GM19463 (cell line): ENCODE measurements at regions not wholly inside any gene's neighbourhood (a gene's known extent, or its start where the extent isn't known, plus 50 kb on each side); places are given as distances from the start of the nearest gene placed in this dataset.

Source experiments
- ATAC-seq: cut with Tn5 transposase; IDR thresholded peaks from one replicate; pipeline ENCODE4 v1.9.1; 2021; ENCODE audit warnings: mild to moderate bottlenecking, moderate library complexity; ENCODE audit not compliant: unreplicated experiment

DNA sequence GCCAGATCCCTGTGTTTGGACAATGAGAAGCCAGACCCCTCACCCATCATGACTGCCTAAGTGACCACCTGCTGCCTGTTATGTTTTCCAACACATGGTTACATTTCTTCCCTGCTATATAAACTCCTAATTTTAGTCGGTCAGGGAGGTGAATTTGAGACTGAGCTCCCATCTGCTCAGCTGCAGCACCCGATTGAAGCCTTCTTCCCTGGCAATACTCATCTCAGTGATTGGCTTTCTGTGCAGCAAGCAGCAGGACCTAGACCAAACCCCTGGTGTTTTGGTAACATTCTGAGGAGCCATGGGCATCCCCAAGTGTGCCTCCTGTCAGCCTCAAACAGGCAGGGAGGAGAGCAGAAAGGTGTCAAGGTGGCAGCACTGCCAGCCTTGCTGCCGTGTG, 141.2 kb downstream of the CD8B2 start:
- no peak for ATAC-seq

- ATAC-seq = no peak
Measured at GRCh38 chr2:106629981-106630380, 142.8 kb downstream of the CD8B2 start.

- ATAC-seq = no peak
Measured at GRCh38 chr2:106631281-106631680, 144.1 kb downstream of the CD8B2 start.

DNA sequence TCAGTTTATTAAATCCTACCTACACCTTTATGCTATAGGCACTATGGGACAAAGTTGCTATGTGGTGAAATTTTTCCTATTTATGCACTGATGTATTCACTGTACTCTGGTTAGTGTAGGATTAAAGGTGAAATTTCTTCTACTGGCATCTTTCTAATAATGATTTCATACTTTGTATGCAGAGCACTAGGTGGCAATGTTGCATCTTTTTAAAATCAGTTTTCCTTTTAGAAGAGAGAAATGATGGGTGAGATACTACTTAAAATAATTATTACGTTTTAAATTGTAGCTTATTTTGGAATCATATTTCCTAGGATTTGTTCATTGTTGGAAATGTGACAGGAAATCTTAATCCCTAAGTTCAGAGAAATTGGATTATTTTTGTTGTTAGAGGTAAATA, 150.9 kb downstream of the CD8B2 start:
- ATAC-seq = no peak

DNA sequence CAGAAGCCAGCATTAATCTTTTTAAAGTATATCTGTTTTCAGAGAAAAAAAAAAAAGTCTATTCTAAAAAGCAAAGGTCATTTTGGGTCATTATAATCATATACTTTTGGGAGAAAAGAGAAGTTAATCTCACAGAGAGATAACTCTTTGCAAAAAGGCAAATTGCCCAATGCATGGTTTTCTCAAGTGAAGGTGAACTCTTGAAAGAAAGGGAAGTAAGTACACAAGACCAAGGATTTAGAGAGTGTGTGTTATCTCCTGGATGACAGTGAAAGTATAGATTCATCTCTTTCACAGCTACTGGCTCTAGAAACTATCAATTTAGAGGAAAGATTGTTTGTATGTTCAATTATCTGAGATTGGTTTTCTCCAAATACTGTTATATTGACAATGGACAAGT, 151.4 kb downstream of the CD8B2 start:
- ATAC-seq = no peak

GRCh38 chr2:106642679-106643078, 155.5 kb downstream of the CD8B2 start:
- no peak for ATAC-seq

DNA sequence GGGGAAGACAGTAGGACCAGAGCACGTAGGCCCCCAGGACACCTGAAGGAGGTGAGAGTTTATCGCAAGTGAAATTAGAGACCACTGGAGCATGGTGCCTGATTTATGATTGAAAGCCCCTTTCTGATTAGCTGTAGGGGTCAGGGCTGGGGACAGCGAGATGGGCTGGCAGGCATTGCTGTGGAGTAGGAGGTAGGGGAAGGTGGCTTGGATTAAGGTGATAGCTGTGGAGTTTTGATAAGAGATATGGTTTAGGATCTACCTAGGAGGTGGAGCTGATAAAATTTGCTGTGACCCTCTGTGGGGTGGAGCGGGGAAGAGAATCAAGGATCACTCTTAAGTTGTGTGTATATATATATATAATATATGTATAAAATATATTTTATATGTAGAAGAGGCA, 157.5 kb downstream of the CD8B2 start:
- no peak for ATAC-seq

DNA sequence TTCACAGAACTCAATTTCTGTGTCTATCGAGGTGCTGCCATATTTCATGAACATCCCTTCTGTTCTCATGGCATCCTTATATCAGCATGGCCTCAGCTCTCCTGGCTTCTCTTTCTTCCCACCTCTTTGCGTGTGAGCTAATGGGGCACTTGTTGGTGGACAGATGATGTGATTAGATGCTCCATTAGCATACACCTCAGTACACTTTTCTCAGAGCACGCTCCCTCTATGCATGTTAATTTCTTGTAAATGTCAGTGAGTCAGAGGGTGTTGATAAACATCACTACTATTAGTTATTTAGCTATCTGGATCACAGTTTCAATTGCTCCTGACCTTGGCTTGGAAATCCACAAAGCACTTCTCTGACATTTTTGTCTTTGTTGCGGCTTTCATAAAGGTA, 159.4 kb downstream of the CD8B2 start:
- ATAC-seq = no peak

- ATAC-seq = no peak
Measured at GRCh38 chr2:106649306-106649705, 162.1 kb downstream of the CD8B2 start.

DNA sequence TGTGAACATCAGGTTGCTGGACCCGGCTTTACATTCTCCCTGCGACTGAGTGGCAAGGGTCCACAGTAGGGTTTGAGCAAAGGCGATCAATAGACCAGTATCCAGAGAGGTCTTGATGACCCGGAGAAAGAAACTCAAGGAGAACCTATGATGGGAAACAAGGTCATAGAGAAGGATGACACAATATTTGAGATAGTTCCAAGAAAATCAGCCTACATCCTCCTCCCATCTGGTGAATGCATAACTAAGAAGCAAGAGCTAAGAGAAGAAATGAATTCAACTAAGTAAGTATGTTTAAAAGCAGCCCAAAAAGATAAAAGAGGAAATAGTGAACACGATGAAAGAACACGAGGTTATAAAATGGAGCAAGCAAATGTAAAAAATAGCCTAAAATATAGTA, 166.3 kb downstream of the CD8B2 start:
- ATAC-seq = no peak

GRCh38 chr2:106658616-106659015, 171.5 kb downstream of the CD8B2 start:
- ATAC-seq = no peak

GRCh38 chr2:106664669-106665068, 177.5 kb downstream of the CD8B2 start:
- ATAC-seq = peak; percentile 92

DNA sequence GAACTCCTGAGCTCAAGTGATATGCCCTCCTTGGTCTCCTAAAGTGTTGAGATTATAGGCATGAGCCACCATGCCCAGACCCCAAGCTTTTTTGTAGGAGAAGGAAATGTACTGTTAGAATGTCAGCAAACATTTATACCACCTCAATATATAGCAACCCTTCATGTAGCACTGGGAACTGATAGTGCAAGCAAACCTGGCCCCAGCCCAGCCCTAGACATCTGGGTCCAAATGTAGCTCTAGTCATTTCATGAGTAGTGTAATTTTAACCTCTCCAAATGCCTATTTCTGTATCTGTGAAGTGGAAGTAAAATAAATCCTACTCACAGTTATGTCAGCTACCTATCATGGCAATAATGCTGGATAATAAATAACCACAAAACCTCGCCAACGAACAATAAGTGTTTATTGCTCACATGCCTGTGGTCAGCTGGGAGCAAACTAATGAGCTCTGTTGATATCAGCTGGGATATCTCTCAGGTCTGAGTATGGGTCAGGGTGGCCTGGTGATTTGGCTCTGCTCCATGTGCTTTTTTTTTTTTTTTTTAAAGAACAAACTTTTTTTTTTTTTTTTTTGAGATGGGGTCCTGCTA, 180.4 kb downstream of the CD8B2 start:
- ATAC-seq = no peak

DNA sequence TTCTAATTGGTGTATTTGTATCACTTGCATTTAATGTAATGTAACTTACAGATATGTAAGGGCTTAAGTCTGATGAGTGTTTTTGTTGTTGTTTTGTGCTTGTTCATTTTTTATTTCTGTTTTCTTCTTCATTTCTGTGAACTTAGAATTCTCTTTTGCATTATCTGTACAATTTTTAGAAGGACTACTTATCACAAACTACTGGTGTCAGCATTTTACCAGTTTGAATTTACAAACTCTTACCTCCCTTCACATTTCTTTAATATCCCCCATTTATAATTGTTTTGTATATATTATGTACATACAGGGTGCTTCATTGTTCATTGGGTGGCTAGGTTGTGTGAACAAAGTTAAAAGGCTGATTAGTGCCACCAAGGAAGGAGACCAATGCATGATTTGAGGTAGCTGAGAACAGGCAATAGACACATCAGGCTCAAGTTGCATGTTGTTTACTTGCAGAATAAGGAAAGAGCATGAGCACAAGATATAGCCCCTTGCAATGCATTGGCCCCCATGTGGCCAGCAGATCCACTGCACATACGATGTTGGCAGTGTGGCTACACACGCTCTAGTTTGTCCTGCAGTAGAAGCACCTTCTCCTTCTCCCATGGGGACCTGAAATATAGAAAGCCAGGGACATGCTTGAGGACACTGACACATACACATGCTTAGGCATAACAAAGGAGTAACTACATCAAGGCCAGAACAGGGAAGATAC, 198.2 kb downstream of the CD8B2 start:
- no peak for ATAC-seq

DNA sequence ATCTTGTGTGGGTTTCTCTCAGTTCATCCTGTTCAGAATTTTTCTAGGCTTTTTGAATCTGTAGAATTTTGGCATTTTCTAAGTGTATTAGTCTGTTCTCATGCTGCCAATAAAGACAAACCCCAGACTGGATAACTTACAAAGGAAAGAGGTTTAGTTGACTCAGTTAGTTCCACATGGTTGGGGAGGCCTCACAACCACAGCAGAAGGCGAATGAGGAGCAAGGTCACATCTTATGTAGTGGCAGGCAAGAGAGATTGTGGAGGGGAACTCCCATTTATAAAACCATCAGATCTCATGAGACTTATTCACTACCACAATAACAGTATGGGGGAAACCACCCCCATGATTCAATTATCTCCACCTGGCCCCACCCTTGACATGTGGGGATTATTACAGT, 199.2 kb downstream of the ST6GAL2 start:
- ATAC-seq = no peak

GRCh38 chr2:106694964-106695470, 190.9 kb downstream of the ST6GAL2 start:
- no peak for ATAC-seq

DNA sequence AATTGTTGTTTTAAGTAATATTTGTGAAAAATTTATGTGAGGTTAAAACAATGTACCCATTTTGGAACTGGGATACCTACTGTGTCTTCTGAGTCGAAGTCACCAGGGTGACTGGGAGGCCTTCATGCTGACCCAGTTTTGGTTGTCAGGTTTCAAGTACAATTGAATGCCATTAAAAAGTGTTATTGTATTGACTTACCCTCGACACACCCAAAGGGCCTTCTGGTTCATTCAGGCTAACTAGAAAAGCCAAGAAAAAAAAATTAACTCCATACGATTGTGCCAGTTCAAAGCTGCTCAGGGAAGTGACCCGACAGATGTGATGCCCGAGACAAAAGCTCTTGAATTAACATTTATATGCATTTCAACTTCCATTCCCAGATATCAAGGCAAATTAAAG, 190.0 kb downstream of the ST6GAL2 start:
- ATAC-seq = no peak

DNA sequence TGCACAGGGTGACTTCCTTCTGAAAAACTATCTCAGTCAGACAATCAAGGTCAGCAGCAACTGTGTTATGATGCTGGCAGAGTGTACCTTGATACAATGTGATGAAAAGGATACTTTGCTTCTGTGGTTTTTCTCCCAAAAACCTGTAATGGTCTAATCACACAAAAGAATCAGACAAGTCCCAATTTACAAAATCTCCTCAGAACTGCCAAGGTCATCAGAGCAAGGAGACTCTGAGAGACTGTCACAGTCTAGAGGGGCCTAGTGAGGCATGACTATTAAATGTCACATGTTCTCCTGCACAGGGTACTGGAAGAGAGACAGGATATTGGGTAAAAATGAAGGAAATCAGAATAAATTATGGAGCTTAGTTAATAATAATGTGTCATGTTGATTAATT, 185.4 kb downstream of the ST6GAL2 start:
- ATAC-seq = no peak

DNA sequence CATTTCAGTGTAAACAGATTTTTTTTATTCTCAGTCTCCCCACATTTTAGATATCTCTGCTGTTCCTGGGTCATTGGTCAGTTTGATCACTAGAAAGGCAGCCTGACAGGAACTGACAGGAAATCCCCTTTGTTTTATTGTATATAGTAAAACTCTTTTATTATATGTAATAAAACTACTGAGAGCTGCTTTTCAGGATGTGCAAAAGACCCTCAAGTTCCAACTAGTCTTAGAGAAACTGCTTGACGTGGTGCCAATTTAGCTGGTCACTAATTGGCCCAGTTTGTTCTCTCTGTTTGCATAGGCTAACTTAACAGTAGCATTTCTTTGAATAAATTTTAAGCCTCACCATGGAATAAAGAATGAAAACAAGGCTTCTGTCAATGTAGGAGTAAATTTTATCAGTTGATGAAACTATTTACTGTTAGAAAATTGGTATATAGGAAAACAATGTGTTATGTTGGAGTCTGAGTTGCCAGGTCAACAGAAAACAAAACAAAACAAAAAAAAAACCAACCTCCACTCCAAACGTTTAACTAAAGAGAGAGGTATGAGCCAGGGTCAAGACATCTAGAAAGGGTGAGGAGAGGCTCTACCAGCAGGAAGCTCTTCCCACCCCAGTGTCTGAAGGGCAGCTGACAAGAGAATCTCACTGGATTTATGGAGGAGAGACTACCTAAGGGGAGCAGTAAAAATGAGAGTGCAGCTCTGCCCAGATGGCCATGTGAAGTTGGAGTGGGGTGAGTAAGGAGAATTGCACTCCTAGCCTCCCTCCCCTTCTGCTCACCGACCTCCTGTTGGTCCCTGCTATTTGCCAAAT, 184.6 kb downstream of the ST6GAL2 start:
- no peak for ATAC-seq

DNA sequence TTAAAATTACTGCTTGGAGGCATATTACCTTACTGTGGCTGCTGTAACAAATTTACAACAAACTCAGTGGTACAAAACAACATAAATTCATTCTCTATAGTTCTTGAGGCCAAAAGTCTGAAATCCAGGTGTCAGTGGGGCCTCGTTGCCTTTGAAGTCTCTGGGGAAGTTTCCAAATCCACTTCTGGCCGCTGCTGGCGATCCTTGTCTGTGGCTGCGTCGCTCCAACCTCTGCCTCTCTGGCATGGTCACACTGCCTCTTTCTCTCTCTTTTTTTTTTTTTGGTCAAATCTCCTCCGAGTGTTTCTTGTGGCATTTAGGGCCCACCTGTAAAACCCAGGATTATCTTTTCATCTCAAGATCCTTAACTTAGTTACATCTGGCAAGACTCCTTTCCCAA, 182.8 kb downstream of the ST6GAL2 start:
- ATAC-seq = no peak

DNA sequence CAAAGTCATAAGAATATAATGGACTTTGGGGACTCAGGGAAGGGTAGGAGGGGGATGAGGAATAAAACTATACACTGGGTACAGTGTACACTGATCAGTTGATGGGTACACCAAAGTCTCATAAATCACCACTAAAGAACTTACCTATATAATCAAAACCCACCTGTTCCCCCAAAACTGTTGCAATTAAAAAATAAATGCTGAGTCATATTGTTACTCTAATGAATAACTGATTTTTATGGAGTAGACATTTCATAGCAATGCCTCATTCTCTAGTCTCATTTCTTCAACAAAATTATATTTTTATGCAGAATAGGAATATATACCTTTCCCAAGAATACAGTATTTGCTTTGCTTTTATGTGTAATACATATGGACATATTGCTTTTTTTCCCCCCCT, 181.2 kb downstream of the ST6GAL2 start:
- no peak for ATAC-seq

DNA sequence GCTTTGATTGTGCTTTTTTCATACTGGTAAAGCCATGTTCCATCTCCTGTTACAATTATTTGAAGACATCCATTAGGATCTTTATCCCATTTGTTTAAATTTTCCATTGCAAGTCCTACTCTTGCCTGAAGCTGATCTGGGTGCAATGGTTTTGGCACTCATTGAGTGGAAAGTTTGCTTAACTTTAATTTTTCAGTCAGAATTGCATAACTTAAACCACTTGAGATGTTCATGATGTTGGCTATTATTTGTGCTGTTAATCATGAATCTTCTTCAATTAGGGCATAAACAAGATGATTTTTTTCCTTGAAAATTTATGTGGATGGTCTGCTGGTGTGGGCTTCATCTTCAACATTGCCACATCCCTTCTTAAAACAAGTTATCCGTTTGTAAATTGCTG, 180.1 kb downstream of the ST6GAL2 start:
- ATAC-seq = no peak
